ENCODE measurements at regions not wholly inside any gene's neighbourhood (a gene's known extent, or its start where the extent isn't known, plus 50 kb on each side); places are given as distances from the start of the nearest gene placed in this dataset.
A peak's percentile ranks its signal among the peaks of the same experiment; 100 is the strongest.

DNA sequence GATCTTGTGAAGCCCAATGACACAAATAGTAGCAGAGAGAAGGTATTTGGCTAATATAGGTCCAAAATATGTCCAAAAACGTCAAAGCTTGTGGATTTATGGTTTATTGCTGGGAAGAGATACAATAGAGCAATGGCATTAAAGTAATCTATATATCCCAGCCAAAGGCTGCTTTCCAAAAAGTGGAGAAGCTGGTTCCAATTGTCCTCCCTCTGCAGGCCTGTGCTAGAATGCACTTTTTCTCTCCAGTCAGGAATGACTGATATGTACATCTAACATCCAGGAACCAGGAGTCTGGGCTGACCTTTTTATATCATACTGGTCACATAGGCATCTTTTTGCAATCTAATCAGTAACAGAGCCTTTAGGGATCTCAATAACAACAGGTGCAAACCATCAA, 167.1 kb upstream of the FAM3C start:
- no peak for TF ChIP-seq POLR2A (IDR thresholded peaks at IDR 0.05)
- TF ChIP-seq, protein P1, sequence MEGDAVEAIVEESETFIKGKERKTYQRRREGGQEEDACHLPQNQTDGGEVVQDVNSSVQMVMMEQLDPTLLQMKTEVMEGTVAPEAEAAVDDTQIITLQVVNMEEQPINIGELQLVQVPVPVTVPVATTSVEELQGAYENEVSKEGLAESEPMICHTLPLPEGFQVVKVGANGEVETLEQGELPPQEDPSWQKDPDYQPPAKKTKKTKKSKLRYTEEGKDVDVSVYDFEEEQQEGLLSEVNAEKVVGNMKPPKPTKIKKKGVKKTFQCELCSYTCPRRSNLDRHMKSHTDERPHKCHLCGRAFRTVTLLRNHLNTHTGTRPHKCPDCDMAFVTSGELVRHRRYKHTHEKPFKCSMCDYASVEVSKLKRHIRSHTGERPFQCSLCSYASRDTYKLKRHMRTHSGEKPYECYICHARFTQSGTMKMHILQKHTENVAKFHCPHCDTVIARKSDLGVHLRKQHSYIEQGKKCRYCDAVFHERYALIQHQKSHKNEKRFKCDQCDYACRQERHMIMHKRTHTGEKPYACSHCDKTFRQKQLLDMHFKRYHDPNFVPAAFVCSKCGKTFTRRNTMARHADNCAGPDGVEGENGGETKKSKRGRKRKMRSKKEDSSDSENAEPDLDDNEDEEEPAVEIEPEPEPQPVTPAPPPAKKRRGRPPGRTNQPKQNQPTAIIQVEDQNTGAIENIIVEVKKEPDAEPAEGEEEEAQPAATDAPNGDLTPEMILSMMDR (IDR thresholded peaks at IDR 0.05) = peak in 3 of 6 experiments; percentile 23 to 56 (median 25)

Measured in esophagus squamous epithelium (tissue), 4 donors.